Right forelimb (tissue), 1 donor: ENCODE measurements at regions not wholly inside any gene's neighbourhood (a gene's known extent, or its start where the extent isn't known, plus 50 kb on each side); places are given as distances from the start of the nearest gene placed in this dataset.

Source experiments
- DNase-seq: peaks from one replicate; pipeline ENCODE4 v3.0.0-alpha.2; 2018

- no peak for DNase-seq
Measured at GRCh38 chr13:74706801-74707200, 572.6 kb upstream of the KLF12 start.

GRCh38 chr13:74705438-74705837, 571.2 kb upstream of the KLF12 start:
- no peak for DNase-seq

GRCh38 chr13:74703855-74704387, 569.7 kb upstream of the KLF12 start:
- no peak for DNase-seq

GRCh38 chr13:74696148-74696922, 562.1 kb upstream of the KLF12 start:
- no peak for DNase-seq

- no peak for DNase-seq
Measured at GRCh38 chr13:74695021-74695800, 561.0 kb upstream of the KLF12 start.

- DNase-seq = peak; percentile 60
Measured at GRCh38 chr13:74687442-74688182, 553.4 kb upstream of the KLF12 start.

- DNase-seq = no peak
Measured at GRCh38 chr13:74683411-74683810, 549.2 kb upstream of the KLF12 start.

GRCh38 chr13:74682746-74683145, 548.5 kb upstream of the KLF12 start:
- no peak for DNase-seq

GRCh38 chr13:74681891-74682290, 547.7 kb upstream of the KLF12 start:
- DNase-seq = no peak

GRCh38 chr13:74678308-74678965, 544.2 kb upstream of the KLF12 start:
- DNase-seq = no peak

- DNase-seq = no peak
Measured at GRCh38 chr13:74675972-74676371, 541.8 kb upstream of the KLF12 start.

GRCh38 chr13:74675182-74675581, 541.0 kb upstream of the KLF12 start:
- no peak for DNase-seq

- no peak for DNase-seq
Measured at GRCh38 chr13:74674720-74675119, 540.5 kb upstream of the KLF12 start.

- no peak for DNase-seq
Measured at GRCh38 chr13:74669149-74669548, 534.9 kb upstream of the KLF12 start.

GRCh38 chr13:74667656-74668203, 533.5 kb upstream of the KLF12 start:
- no peak for DNase-seq

GRCh38 chr13:74662905-74663304, 528.7 kb upstream of the KLF12 start:
- no peak for DNase-seq

GRCh38 chr13:74661851-74662250, 527.6 kb upstream of the KLF12 start:
- DNase-seq = no peak

- no peak for DNase-seq
Measured at GRCh38 chr13:74657765-74658164, 523.6 kb upstream of the KLF12 start.

- DNase-seq = no peak
Measured at GRCh38 chr13:74651121-74651520, 516.9 kb upstream of the KLF12 start.

- no peak for DNase-seq
Measured at GRCh38 chr13:74647991-74648390, 513.8 kb upstream of the KLF12 start.

- no peak for DNase-seq
Measured at GRCh38 chr13:74647211-74647610, 513.0 kb upstream of the KLF12 start.

GRCh38 chr13:74646091-74646490, 511.9 kb upstream of the KLF12 start:
- DNase-seq = no peak
